PC-9 (cell line): ENCODE measurements at regions not wholly inside any gene's neighbourhood (a gene's known extent, or its start where the extent isn't known, plus 50 kb on each side); places are given as distances from the start of the nearest gene placed in this dataset.

ENCODE experiments used
- BruUV-seq: library from RNA; stranded (reverse); fragments of 400-500 nt; replicated peaks from 2 replicates; lab custom pipeline; 2021; lab: Mats Ljungman, UMichigan
- CTCF ChIA-PET: fragments of 300-600 bp; sonication (Branson Sonifier 250); formaldehyde crosslinking; loops from one replicate; lab custom pipeline; 2022; ENCODE audit warnings: antibody characterized with exemption; lab: Charles Lee
- POLR2A ChIA-PET: fragments of 300-600 bp; sonication (Branson Sonifier 250); formaldehyde crosslinking; loops from one replicate; lab custom pipeline; 2022; ENCODE audit warnings: antibody characterized with exemption; ENCODE audit not compliant: unreplicated experiment; lab: Charles Lee
- DNase-seq, 2 experiments: peaks; one replicate each; pipeline versions ENCODE4 v3.0.0 to v3.0.0-alpha.2; 2015 to 2022; ENCODE audit warnings: mixed read lengths in 1 of 2
- H2AFZ ChIP-seq: fragments of 200-600 bp; sonication (generic); 2 replicates; pipeline ENCODE4 v1.8.1; 2017; ENCODE audit warnings: antibody characterized with exemption
- H3F3A ChIP-seq: fragments of 200-600 bp; sonication (generic); 2 replicates; pipeline ENCODE4 v1.8.1; 2017; ENCODE audit warnings: antibody characterized with exemption, mild to moderate bottlenecking, low read depth; ENCODE audit not compliant: insufficient read depth
- H3K27ac ChIP-seq: fragments of 200-600 bp; sonication (generic); 2 replicates; pipeline ENCODE4 v1.6.1; 2016; ENCODE audit warnings: mixed run types
- H3K27me3 ChIP-seq: fragments of 200-600 bp; sonication (generic); 2 replicates; pipeline ENCODE4 v1.6.1; 2016; ENCODE audit warnings: low read depth, mixed run types; ENCODE audit not compliant: insufficient read depth
- H3K36me3 ChIP-seq: fragments of 200-600 bp; sonication (generic); 2 replicates; pipeline ENCODE4 v1.6.1; 2016; ENCODE audit warnings: low read depth, mixed run types
- H3K4me1 ChIP-seq: fragments of 200-600 bp; sonication (generic); replicated peaks from 2 replicates; pipeline ENCODE4 v1.6.1; 2016; ENCODE audit warnings: mixed run types; ENCODE audit not compliant: insufficient read depth
- H3K4me2 ChIP-seq: fragments of 200-600 bp; sonication (generic); 2 replicates; pipeline ENCODE4 v1.6.1; 2017; ENCODE audit warnings: mixed run types
- H3K4me3 ChIP-seq: fragments of 200-600 bp; sonication (generic); 2 replicates; pipeline ENCODE4 v1.6.1; 2016; ENCODE audit warnings: mixed run types
- H3K79me2 ChIP-seq: fragments of 200-600 bp; sonication (generic); 2 replicates; pipeline ENCODE4 v1.6.1; 2017; ENCODE audit warnings: low read depth, mixed run types
- H3K9me2 ChIP-seq: fragments of 200-600 bp; sonication (generic); 2 replicates; pipeline ENCODE4 v1.8.1; 2017; ENCODE audit warnings: mild to moderate bottlenecking; ENCODE audit not compliant: insufficient read depth
- H3K9me3 ChIP-seq: fragments of 200-600 bp; sonication (generic); 2 replicates; pipeline ENCODE4 v1.8.1; 2016; ENCODE audit warnings: low read depth; ENCODE audit not compliant: insufficient read depth
- H4K20me1 ChIP-seq: fragments of 200-600 bp; sonication (generic); 2 replicates; pipeline ENCODE4 v1.8.1; 2017; ENCODE audit not compliant: insufficient read depth
- CTCF ChIP-seq: fragments of 200-600 bp; sonication (generic); conservative IDR thresholded peaks from 2 replicates; pipeline ENCODE4 v1.6.1; 2017; ENCODE audit warnings: mixed run types, antibody characterized with exemption, mild to moderate bottlenecking, moderate library complexity
- EZH2 ChIP-seq: fragments of 200-600 bp; sonication (generic); IDR thresholded peaks from 2 replicates; pipeline ENCODE4 v1.8.0; 2017; ENCODE audit warnings: antibody characterized with exemption, low read depth
- intact Hi-C: fragments of 100-400 bp; cut with micrococcal nuclease; formaldehyde crosslinking; loops from one replicate; pipeline ENCODE4 v1.10.0; 2022; ENCODE audit not compliant: unreplicated experiment

GRCh38 chr18:39638224-39638623 lies 2072.6 kb upstream of the CELF4 start:
- Histone ChIP-seq H2AFZ (no peak overlapping the region), H3F3A (no peaks in the 10 kb centered on the region), H4K20me1 (no peaks in the 10 kb centered on the region), H3K9me3 (no peaks in the 10 kb centered on the region), H3K36me3 (no peaks in the 10 kb centered on the region), H3K9me2 (no peaks in the 10 kb centered on the region), H3K4me1 (no peaks in the 10 kb centered on the region), H3K27me3 (no peaks in the 10 kb centered on the region), H3K79me2 (no peaks in the 10 kb centered on the region), H3K27ac (no peak overlapping the region), H3K4me2 (no peak overlapping the region), H3K4me3 (no peak overlapping the region)
- DNase-seq = no peak
- no peak for TF ChIP-seq EZH2
- no peak for TF ChIP-seq CTCF
- BruUV-seq = no TSS peak
- intact Hi-C loops = no loop called here
- ChIA-PET CTCF (no interaction called here), POLR2A (no interaction called here)

GRCh38 chr18:39636931-39637330 lies 2071.3 kb upstream of the CELF4 start:
- no peaks in the 10 kb centered on the region for H3K4me1 ChIP-seq
- ChIA-PET CTCF (no interaction called here), POLR2A (no interaction called here)
- H3K27ac ChIP-seq = no peak overlapping the region
- H4K20me1 ChIP-seq = no peaks in the 10 kb centered on the region
- no peaks in the 10 kb centered on the region for H3K9me3 ChIP-seq
- no peaks in the 10 kb centered on the region for H3F3A ChIP-seq
- H3K27me3 ChIP-seq = no peaks in the 10 kb centered on the region
- no peak for DNase-seq
- H2AFZ ChIP-seq = no peak overlapping the region
- no TSS peak for BruUV-seq
- no peak overlapping the region for H3K4me3 ChIP-seq
- H3K4me2 ChIP-seq = no peak overlapping the region
- no peaks in the 10 kb centered on the region for H3K9me2 ChIP-seq
- H3K36me3 ChIP-seq = no peaks in the 10 kb centered on the region
- intact Hi-C loops = no loop called here
- no peak for TF ChIP-seq EZH2
- no peak for TF ChIP-seq CTCF
- H3K79me2 ChIP-seq = no peaks in the 10 kb centered on the region

GRCh38 chr18:39635966-39636365 lies 2070.4 kb upstream of the CELF4 start:
- Histone ChIP-seq H3K36me3 (no peaks in the 10 kb centered on the region), H4K20me1 (no peaks in the 10 kb centered on the region), H3K79me2 (no peaks in the 10 kb centered on the region), H3K27me3 (no peaks in the 10 kb centered on the region), H3K9me2 (no peaks in the 10 kb centered on the region), H2AFZ (no peak overlapping the region), H3K9me3 (no peaks in the 10 kb centered on the region), H3K4me2 (no peak overlapping the region), H3K4me1 (no peaks in the 10 kb centered on the region), H3F3A (no peaks in the 10 kb centered on the region), H3K27ac (no peak overlapping the region), H3K4me3 (no peak overlapping the region)
- TF ChIP-seq CTCF (no peak), EZH2 (no peak)
- no peak for DNase-seq
- no TSS peak for BruUV-seq
- ChIA-PET POLR2A (no interaction called here), CTCF (no interaction called here)
- intact Hi-C loops = no loop called here
